ENCODE measurements at regions not wholly inside any gene's neighbourhood (a gene's known extent, or its start where the extent isn't known, plus 50 kb on each side); places are given as distances from the start of the nearest gene placed in this dataset.
"Not testable (repeated sequence)": the region's sequence is repeated elsewhere in the genome, so short reads cannot be mapped to it uniquely, and the experiment has no call there.

DNA sequence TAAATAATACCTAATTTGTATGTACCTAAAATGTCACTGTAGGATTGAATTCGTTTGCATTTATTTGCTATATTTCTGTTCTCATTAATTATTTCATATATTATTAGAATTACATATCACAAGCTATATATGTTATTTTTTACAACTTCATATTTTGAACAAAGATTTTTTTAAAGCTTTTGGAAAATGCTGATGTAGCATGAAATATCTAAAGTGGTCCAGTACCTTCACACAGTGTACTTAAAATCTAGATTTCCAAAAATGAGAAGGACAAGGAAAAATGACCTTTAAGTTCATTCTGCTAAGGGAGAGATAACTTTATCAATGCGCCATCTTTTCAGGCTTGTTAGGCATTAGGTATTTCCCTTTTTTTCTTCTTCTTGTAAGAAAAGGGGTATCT is 71.8 kb downstream of the LARP7 start:
- no peak for DNase-seq

DNA sequence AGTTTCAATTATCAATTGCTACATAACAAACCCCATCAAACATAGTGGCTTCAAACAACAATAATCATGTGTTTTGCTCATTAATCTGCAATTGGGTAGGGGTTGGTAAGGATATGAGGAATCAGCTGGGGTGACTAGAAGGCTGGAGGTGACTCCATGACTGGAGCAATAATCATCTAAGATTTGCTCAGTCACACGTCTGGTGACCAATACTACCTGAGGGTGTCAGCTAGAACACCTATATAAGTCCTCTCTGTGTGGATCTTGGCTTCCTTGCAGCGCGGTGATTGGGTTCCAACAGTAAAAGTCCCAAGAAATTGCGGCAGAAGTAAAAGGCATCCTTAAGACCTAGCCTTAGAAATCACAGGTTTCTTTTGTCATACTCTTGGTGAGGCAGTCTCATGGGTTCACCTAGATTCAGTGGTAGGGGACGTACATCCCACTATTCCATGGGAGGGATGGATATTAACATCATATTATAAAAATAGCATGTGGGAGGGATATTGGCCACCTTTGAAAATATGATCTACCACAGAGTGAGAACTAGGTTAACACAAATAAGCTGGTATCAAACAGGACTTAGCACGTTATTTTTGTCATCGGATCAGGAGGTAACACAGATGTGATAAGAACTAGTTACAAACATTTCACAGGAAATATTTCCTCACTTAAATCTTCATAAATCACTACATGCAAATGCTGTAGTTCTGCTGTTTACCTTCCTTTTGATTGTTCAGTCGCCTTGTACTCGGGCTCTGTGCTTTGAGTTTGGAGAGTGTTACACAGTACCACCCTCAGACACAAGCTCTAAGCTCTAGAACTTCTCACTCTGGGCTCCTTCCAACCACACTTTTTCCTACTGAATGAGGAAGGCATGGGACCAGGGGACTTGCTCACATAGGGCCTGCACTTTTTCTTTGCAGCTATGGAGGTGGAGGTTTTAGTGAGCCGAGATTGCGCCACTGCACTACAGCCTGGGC is 78.3 kb downstream of the LARP7 start:
- no peak for DNase-seq

DNA sequence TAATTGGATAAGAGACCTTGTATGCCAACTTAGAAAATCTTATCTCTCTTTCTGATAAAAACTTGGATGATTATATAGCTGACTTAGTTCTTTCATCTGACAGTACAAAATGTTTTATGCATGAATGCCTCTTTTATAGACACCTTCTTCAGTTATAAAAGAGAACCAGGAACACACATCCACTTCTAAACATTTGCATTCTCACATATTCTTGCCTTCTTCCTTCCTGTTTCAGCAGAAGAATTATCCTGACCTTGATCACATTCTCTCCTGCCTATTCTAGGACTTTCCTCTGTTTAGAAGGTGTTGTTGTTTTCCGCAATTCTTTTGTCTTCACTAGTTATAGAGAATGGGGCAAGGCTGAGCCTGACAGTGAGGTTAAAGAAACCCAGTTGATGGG is 80.9 kb downstream of the LARP7 start:
- DNase-seq = no peak

DNA sequence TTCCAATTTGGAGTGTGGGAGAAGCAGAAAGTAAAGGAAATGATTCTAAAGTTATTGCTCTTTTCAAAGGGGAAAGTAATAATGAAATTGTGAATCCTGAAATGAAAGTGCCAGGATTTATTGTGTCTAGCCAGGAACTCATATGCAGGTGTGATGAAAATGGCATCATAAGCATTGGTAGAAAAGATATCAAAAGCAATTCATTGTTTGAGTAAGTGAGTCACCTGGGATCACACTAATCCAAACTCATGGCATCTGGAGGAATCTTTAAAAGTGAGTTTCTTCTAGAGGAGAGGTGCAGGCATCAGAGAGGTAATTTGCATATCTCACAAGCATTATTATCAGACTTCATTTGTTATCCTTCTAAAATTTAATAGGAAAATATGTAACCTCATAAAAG is 84.7 kb downstream of the LARP7 start:
- DNase-seq = no peak

DNA sequence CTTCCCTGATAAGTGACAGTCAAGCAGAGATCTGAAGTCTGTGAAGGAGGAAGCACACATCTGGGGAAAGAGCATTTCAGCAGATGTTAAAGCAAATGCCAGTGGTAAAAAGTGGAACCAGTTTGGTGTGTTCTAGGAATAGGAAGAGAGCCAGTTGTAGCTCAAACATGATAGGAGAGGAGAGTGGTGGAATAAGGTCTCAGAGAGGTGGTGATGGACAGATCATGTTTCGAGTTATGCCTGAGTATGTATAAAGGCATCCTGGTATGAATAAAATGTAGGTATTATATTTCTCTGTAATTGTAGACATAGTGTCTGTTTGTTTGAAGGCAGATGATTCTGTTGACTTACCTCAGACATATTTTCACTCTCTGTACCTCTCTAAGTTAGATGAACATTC is 89.1 kb downstream of the LARP7 start:
- no peak for DNase-seq

DNA sequence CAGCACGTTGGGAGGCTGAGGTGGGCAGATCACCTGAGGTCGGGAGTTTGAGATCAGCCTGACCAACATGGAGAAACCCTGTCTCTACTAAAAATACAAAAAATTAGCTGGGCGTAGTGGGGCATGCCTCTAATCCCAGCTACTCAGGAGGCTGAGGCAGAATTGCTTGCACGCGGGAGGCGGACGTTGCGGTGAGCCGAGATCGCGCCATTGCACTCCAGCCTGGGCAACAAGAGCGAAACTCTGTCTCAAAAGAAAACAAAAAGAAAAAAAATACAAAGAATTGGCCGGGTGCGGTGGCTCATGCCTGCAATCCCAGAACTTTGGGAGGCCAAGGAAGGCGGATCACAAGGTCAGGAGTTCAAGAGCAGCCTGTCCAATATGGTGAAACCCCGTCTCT is 90.8 kb downstream of the LARP7 start:
- DNase-seq = not testable (repeated sequence)

DNA sequence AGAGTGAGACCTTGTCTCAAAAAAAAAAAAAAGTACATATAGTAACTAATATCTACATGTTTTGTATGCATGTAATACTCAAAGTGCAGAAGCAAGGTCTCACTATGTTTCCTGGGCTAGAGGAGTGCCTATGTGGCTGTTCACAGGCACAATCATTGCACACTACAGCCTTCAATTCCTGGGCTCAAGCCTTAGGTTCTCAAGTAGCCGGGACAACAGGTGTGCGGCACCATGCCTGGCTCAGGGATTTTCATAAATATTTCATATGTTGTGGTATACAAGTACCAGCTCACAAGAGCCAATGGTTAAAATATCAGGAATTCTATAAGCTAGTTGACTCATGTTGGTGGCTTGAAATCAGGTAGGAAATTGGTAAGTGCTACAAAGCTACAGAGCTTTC is 94.8 kb downstream of the LARP7 start:
- no peak for DNase-seq

DNA sequence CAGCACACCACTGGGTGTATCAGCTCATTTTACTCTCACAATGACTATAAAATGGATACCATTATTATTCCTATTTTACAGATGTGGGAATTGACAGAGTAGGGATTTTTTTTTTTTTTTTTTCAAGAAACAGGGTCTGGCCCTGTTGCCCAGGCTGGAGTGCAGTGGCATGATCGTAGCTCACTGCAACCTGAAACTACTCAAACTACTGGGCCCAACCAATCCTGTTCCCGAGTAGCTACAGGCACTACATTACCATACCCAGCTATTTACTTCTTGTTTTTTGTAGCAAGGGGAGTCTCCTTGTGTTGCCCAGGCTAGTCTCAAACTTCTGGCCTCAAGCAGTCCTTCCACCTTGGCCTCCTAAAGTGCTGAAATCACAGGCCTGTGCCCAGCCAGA is 95.2 kb downstream of the LARP7 start:
- no peak for DNase-seq

DNA sequence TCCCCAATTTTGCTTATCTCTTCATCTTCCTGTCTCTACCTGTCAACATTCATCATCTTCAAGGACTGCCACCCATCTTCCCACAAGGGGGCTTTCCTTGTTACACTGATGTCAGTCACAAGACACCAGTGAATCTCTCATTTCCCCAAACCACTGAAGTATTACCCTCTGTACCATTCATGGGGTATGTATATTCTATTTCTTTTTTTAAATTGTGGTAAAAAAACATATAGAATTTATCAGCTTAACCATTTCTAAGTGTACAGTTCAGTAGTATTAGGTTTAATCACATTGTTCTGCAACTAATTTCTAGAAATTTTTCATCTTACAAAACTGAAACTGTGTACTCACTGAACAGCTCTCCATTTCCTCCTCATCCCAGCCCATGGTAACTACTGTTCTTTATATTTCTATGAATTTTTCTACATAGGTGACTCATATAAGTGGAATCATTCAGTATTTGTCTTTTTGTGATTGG is 98.6 kb downstream of the LARP7 start:
- no peak for DNase-seq

DNA sequence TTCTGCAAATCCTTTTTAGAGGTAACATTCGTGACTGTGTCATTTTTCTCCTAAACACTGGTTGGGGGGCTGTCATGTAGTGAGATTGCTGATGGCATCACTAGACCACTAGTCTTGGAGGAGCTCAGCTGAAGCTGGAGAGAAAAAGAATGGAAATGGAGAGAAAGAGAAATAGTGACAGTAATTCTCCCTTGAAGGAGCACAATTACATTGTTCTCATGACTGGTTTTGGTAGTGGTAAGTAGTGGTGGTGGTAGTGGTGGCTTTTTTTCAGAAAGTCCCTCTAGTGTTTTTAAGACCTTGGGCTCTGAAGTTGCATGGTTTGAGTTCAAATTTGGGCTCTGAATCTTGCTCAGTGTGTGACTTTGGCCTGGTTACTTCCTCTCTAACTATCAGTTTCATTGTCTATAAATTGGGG is 99.8 kb downstream of the LARP7 start:
- no peak for DNase-seq

DNA sequence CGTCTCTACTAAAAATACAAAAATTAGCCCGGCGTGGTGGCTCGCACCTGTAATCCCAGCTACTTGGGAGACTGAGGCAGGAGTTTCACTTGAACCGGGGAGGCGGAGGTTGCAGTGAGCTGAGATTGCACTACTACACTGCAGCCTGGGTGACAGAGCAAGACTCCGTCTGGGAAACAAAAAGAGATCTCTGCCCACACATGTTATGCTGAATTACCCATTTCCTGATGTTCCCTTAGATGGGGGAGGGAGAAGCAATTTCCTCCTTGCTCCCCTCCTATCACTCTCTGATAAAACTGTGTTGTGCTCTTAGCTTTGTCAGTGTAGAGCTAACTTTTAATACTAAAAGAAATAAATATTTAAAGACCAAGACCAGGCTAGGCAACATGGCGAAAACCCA is 102.5 kb downstream of the LARP7 start:
- DNase-seq = no peak

DNA sequence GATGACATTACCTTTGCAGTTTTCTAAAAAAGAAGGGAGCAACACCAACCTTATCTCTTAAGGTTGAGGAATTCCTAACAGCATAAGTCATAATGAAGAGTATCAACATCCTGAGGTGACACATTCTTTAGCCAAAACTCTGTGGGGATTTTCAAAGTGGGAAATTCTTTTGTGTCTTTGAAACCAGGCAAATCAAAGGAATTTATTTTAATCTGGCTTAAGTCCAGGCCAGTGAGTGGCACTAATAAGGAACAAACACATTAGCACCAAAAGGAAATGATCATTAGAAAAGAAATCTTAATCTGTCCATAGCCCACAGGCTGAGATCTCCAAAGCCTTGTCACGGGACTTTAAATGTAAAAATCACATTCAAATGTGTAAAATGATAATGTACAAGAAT is 110.1 kb downstream of the LARP7 start:
- no peak for DNase-seq

DNA sequence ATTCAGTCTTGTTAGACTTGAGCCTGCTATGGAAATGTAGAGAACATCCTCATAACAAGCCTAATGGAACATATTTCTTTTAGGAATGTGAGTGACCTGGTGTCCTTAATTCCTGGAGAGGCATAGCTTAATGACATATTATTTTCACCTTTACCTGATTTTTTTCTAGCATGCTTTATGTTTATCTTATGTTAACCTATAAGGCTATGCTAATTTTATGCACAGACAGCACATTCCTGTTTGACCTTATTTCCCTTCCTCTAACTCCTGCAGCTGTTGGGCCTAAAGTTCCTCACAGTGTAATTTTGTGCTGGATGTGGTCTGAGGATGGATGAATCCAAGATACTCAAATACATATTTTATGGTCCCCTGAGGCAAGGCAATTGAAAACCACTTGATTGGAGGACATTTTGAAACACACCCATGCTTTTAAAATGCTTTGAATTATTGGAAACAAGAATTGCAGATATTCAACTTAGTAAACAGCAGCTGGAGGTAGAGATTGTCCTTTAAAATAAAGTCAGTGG is 111.5 kb downstream of the LARP7 start:
- no peak for DNase-seq

DNA sequence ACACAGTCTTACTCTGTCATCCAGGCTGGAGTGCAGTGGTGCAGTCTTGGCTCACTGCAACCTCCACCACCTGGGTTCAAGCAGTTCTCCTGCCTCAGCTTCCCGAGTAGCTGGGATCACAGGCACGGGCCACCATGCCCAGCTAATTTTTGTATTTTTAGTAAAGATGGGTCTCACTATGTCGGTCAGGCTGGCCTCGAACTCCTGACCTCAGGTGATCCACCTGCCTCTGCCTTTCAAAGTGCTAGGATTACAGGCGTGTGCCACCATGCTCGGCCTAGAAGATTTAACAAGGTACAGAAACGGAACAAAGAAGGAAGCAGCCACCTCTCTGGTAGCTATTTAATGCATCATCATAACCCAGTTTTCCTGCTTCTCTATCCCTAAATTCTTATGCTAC is 113.8 kb downstream of the LARP7 start:
- DNase-seq = not testable (repeated sequence)

DNA sequence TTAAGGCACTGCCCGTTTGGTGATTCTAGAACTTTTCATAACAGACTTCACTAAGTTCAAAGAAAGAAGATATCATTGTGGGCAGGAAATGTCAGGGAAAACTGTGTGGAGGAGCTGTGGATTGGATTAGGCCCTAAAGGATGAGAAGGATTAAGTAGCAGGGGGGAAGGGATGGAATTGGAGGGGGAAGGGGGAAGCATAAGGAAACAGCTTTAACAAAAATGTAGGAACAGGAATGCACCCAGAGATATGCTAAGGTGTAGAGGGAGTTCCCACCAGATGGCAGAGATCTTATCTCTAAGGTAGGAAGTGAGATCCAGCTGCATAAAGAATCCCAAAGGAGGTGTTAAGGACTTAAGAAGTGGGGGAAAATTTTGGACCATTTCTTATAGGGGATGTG is 114.5 kb downstream of the LARP7 start:
- no peak for DNase-seq

DNA sequence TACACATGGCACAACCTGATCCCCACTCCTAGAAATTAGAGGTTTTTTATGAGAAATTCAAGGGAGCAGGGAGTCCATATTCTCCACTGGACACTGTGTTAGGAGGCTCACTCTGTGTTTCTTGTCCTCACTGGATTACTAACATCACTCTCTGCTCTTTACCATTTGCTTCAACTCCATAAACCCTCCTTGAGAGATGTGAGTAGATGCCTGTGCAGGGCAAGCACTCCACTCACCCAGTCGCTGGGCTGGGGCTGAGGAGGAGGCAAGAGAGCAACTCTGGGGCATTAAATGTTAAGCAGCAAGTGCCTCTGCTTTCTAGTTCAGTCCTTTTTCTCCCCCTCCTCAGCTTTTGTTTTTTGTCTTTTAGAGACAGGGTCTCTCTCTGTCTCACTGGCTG is 115.1 kb downstream of the LARP7 start:
- no peak for DNase-seq

DNA sequence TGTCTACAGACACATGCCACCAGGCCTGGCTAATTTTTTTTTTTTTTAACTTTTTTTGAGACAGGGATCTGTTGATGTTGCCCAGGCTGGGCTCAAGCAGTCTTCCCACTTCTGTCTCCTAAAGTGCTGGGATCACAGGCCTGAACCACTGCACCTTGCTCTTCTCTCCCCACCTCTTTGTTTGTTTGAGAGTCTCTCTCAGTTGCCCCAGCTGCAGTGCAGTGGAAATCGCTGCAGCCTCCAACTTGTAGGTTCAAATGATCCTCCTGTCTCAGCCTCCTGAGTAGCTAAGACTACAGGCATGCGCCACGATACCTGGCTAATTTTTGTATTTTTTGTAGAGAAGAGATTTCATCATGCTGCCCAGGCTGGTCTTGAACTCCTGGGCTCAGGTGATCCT is 115.6 kb downstream of the LARP7 start:
- DNase-seq = no peak

DNA sequence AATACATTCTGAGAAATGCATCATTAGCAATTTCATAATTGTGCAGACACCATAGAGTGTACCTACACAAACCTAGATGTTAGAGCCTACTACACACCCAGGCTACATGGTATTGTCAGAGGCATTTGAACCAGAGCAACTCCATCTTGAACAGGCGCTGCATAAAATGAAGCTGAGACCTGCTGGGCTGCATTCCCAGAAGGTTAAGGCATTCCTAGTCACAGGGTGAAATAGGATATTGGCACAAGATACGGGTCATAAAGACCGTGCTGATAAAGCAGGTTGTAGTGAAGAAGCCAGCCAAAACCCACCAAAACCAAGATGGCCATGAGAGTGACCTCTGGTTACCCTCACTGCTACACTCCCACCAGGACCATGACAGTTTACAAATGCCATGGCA is 116.4 kb downstream of the LARP7 start:
- DNase-seq = no peak

DNA sequence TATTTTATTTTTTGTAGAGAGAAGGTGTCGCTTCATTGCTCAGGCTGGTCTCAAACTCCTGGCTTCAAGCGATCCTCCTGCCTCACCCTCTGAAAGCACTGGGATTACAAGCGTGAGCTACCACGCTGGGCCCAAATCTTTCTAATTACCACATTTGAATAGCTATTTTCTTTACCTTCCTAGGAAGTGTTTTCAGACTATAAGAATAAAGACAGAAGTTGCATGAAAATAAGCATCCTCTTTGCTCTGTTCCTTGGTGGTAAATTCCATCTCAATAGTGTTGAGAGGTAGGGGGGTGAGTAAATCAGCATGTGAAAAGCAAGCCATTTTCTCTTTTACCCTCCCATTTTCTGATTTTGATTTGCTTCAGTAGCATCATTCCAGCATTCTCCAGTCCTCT is 122.4 kb downstream of the LARP7 start:
- DNase-seq = no peak

DNA sequence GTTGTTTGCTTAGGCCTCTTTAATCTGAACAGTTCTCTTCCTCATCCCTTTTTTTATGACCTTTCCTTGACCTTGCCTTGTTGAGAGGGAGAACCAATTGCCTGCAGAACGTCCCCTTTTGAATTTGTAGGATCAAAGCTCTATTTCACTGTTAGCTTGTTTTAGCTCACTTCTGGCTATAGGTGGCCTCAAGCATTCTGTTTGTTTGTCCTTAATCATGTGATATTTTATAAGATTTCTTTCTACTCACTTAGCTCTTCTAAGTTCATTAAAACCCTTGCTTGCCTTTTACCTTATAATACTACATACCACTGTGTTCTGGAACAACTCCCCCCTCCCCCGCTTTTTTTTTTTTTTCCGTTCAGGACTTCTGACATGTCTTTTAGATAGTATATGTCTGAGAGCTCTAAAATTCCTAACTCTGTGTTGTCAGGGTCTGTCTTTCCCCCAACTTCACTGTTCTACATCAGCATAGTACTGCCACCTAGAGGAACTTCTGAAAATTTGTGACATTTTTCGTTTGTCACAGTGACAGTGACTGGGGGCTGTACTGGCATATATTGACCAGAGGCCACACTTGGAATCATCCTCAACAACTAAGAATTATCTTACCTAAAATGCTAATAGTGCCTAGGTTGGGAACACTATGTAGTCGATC is 128.5 kb downstream of the LARP7 start:
- no peak for DNase-seq

DNA sequence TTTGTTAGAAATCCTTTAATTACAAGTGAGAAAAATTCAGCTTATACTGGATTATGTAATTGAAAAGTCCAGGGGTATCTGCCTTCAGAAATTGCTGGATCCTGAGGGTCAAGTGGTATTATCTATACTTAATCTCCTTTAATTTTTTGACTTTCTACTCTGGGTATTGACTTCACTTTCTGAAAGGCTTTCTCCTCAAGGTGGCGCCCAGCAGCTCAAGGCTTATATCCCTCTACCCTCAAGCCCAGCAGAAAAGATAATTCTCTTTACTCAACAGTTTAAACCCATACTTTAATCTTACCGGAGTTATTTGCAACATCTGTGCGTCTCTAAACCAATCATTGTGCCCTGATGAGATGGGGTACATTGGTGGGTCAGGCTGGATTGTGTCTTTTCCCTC is 129.5 kb downstream of the LARP7 start:
- no peak for DNase-seq

DNA sequence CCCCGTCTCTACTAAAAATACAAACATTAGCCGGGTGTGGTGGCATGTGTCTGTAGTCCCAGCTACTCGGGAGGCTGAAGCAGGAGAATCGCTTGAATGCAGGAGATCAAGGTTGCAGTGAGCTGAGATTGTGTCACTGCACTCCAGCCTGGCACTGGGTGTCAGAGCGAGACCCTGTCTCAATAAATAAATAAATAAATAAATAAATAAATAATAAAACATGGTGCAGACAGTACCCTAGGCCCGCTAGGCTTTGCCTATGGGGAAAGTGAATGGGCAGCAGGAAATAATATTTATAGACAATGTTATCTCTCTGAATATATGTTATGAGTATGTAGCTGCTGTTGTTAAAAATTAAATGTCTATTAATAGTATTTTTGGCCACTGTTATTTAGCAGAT is 130.4 kb downstream of the LARP7 start:
- DNase-seq = no peak

DNA sequence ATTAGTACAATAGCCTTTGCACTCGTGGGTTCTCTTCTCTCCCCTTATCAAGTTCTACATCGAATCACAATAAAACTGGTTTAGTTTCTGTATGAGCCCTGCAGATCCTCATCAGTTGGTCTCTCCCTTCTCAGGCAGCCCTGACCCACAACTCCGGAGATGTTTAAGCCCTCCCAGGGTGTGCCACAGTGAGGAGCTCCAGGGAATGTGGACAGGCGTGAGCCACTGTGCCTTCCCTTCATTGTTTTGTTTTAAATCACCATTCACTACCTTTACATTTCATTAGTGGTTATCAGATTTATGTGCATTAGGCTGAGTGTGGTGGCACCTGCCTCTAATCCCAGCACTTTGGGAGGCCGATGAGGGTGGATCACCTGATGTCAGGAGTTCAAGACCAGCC is 133.2 kb downstream of the LARP7 start:
- no peak for DNase-seq

DNA sequence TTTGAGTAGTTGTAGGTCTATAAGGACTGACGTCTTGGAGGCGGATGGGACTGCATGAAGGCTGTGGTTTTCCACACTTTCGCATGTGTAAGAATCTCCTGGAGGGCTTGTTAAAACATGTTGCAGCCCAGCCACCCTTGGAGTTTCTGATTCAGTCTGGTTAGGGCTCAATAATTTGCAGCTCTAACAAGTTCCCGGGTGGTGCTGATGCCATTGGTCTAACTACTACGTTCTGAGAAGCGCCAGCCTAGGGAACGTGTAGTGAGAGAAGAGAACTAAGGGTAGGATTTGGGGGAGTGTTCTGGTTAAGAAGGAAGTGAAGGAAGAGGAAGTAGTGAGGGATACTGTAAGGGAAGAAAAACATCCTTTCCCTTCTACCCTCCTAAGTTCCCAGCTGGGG is 138.9 kb downstream of the LARP7 start:
- DNase-seq = no peak
